Stomach (tissue), 4 donors: ENCODE measurements at regions not wholly inside any gene's neighbourhood (a gene's known extent, or its start where the extent isn't known, plus 50 kb on each side); places are given as distances from the start of the nearest gene placed in this dataset.

ENCODE experiments used
- EP300 ChIP-seq: sonication (generic); formaldehyde crosslinking; IDR thresholded peaks from one replicate; pipeline ENCODE4 v1.6.1; 2017; ENCODE audit warnings: antibody characterized with exemption
- POLR2A ChIP-seq, 4 donors: fragments of 450-650 bp; IDR thresholded peaks; one replicate each; pipeline ENCODE4 v1.6.1; 2016; ENCODE audit warnings: antibody characterized with exemption in 4 of 4, control low read depth in 2 of 4, mild to moderate bottlenecking in 1 of 4, moderate library complexity in 1 of 4
- POLR2AphosphoS5 ChIP-seq, 3 donors: sonication (generic); formaldehyde crosslinking; IDR thresholded peaks; one replicate each; pipeline ENCODE4 v1.6.1; 2016; ENCODE audit warnings: antibody characterized with exemption in 3 of 3
- TF ChIP-seq, protein P1 (sequence below), 7 experiments: fragments of 450-650 bp in 4 of 7; fragments of 200-600 bp in 3 of 7; sonication (generic) in 3 of 7; IDR thresholded peaks; one replicate each; pipeline ENCODE4 v1.5.1; 2016 to 2019; ENCODE audit warnings: antibody characterized with exemption in 7 of 7, control low read depth in 2 of 7, mild to moderate bottlenecking in 1 of 7

DNA sequence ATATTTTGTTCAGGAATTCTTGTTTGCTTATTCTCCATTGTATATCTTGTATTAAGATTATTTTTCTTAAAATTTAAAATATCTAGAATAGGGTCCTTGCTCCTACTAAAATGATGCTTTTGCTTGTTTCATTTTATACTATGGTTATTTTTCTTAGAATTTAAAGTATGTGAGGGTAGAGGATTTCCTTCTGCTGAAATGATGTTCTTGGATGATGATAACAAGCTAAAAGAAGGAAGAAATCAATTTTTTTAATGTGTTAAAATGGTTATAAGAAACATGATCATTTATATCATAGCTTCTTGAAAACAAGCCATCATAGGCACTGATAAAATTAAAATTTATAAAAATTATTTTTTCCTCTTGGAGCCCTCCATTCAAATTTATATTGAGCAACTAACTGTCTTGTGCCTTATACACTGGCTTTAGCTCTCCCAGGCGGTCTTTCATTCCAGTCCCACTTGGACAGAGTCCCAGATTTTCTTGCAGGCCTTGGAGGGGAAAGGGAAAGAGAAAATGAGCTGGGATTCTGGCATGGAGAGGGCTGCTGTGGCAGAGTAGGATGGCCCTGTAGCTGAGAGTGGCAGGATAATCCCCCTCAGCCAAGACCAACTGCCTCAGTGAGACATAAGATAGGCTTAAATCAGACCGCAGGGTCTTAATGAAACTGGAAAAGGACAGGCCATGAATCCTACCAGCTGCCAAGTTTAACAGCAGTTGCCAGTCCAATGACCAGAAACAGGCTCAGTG lies 60.2 kb downstream of the DNAJB9 start:
- TF ChIP-seq, protein P1, sequence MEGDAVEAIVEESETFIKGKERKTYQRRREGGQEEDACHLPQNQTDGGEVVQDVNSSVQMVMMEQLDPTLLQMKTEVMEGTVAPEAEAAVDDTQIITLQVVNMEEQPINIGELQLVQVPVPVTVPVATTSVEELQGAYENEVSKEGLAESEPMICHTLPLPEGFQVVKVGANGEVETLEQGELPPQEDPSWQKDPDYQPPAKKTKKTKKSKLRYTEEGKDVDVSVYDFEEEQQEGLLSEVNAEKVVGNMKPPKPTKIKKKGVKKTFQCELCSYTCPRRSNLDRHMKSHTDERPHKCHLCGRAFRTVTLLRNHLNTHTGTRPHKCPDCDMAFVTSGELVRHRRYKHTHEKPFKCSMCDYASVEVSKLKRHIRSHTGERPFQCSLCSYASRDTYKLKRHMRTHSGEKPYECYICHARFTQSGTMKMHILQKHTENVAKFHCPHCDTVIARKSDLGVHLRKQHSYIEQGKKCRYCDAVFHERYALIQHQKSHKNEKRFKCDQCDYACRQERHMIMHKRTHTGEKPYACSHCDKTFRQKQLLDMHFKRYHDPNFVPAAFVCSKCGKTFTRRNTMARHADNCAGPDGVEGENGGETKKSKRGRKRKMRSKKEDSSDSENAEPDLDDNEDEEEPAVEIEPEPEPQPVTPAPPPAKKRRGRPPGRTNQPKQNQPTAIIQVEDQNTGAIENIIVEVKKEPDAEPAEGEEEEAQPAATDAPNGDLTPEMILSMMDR (IDR thresholded peaks at IDR 0.05) = no peak
- TF ChIP-seq POLR2AphosphoS5 (IDR thresholded peaks at IDR 0.05) (no peak), POLR2A (IDR thresholded peaks at IDR 0.05) (no peak), EP300 (no peak)
